CD4-positive, alpha-beta T cell treated with Interleukin-2 at 100 ng/mL for 4 hours (primary cell): ENCODE measurements at regions not wholly inside any gene's neighbourhood (a gene's known extent, or its start where the extent isn't known, plus 50 kb on each side); places are given as distances from the start of the nearest gene placed in this dataset.
"Not testable (repeated sequence)": the region's sequence is repeated elsewhere in the genome, so short reads cannot be mapped to it uniquely, and the experiment has no call there.

Experiments used
- DNase-seq: peaks from one replicate; pipeline ENCODE4 v3.0.0-alpha.2; 2020; ENCODE audit warnings: low spot score

- DNase-seq: no peak
These were observed 269.0 kb upstream of the RGMB start for GRCh38 chr5:98504505-98504904.

GRCh38 chr5:98510143-98510985 is 263.1 kb upstream of the RGMB start:
- DNase-seq: no peak

- DNase-seq: no peak
These were observed 260.1 kb upstream of the RGMB start for GRCh38 chr5:98513380-98513779.

- no peak for DNase-seq
These were observed 259.2 kb upstream of the RGMB start for GRCh38 chr5:98514215-98514614.

- DNase-seq: no peak
These were observed 256.8 kb upstream of the RGMB start for GRCh38 chr5:98516701-98517100.

- no peak for DNase-seq
These were observed 255.7 kb upstream of the RGMB start for GRCh38 chr5:98517560-98518366.

- no peak for DNase-seq
These were observed 254.7 kb upstream of the RGMB start for GRCh38 chr5:98518754-98519153.

- DNase-seq: no peak
These were observed 253.9 kb upstream of the RGMB start for GRCh38 chr5:98519571-98519970.

- no peak for DNase-seq
These were observed 251.6 kb upstream of the RGMB start for GRCh38 chr5:98521821-98522220.

- no peak for DNase-seq
These were observed 248.7 kb upstream of the RGMB start for GRCh38 chr5:98524773-98525172.

- no peak for DNase-seq
These were observed 245.6 kb upstream of the RGMB start for GRCh38 chr5:98527846-98528245.

- no peak for DNase-seq
These were observed 244.1 kb upstream of the RGMB start for GRCh38 chr5:98529321-98529720.

- DNase-seq: no peak
These were observed 243.2 kb upstream of the RGMB start for GRCh38 chr5:98530224-98530623.

- no peak for DNase-seq
These were observed 237.6 kb upstream of the RGMB start for GRCh38 chr5:98535901-98536300.

- DNase-seq: no peak
These were observed 233.4 kb upstream of the RGMB start for GRCh38 chr5:98540056-98540455.

GRCh38 chr5:98541641-98542040 is 231.8 kb upstream of the RGMB start:
- no peak for DNase-seq

- DNase-seq: no peak
These were observed 230.0 kb upstream of the RGMB start for GRCh38 chr5:98543490-98543889.

- DNase-seq: not testable (repeated sequence)
These were observed 226.5 kb upstream of the RGMB start for GRCh38 chr5:98546924-98547323.

GRCh38 chr5:98556712-98557111 is 216.8 kb upstream of the RGMB start:
- DNase-seq: no peak

GRCh38 chr5:98557916-98558315 is 215.5 kb upstream of the RGMB start:
- DNase-seq: no peak

- no peak for DNase-seq
These were observed 209.4 kb upstream of the RGMB start for GRCh38 chr5:98563885-98564653.

GRCh38 chr5:98564836-98565235 is 208.6 kb upstream of the RGMB start:
- no peak for DNase-seq

- no peak for DNase-seq
These were observed 205.1 kb upstream of the RGMB start for GRCh38 chr5:98568336-98568735.
